ENCODE measurements at regions not wholly inside any gene's neighbourhood (a gene's known extent, or its start where the extent isn't known, plus 50 kb on each side); places are given as distances from the start of the nearest gene placed in this dataset.

DNA sequence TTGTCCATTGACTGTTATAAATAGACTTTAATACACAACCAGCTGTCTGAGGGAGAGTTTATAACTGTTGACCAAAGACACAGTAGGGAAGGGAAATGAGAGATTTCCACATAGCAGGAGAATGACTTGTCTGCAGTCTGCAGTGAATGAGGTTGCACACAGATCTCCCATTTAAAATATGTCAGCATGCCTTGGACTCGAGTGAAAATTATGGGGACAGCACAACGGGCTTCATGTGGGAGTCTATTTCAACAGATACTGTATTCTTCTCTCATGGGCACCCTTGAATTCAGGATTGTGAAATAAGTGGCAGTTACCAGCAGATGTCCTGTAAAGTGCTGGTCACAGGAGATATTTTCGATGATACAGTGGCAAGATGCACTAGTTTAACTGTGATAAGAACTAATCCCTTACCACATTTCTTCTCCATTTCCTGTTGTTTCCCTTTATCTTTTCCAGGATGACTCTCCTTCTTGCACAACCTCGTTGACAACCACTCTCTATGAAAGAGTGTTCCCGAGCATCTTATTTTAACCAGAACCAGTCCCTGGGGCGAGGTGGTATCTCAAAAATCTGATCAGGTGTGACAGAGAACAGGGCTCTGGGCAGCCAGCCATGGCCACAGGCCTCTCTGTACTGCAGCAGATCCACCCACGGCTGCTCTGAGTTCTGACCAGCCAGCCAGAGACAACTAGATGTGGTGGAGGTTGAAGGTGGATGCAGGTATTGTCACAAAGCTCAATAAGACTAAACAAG, 51.5 kb upstream of the MAP3K1 start:
- Mint-ChIP-seq H3K4me3 (no peak overlapping the region), H3K27me3 (peaks cover 2% of the 10 kb centered on the region), H3K27ac (no peak overlapping the region), H3K9me3 (no peaks in the 10 kb centered on the region), H3K4me1 (ENCODE audit: low read depth) (no peaks in the 10 kb centered on the region), H3K36me3 (ENCODE audit: low read depth) (no peaks in the 10 kb centered on the region)
- DNase-seq (no peak), ATAC-seq (no peak)
- ChIA-PET CTCF (no interaction called here), POLR2A (no interaction called here)
- TF ChIP-seq, protein P1, sequence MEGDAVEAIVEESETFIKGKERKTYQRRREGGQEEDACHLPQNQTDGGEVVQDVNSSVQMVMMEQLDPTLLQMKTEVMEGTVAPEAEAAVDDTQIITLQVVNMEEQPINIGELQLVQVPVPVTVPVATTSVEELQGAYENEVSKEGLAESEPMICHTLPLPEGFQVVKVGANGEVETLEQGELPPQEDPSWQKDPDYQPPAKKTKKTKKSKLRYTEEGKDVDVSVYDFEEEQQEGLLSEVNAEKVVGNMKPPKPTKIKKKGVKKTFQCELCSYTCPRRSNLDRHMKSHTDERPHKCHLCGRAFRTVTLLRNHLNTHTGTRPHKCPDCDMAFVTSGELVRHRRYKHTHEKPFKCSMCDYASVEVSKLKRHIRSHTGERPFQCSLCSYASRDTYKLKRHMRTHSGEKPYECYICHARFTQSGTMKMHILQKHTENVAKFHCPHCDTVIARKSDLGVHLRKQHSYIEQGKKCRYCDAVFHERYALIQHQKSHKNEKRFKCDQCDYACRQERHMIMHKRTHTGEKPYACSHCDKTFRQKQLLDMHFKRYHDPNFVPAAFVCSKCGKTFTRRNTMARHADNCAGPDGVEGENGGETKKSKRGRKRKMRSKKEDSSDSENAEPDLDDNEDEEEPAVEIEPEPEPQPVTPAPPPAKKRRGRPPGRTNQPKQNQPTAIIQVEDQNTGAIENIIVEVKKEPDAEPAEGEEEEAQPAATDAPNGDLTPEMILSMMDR (IDR thresholded peaks at IDR 0.05) = no peak
- intact Hi-C loops (cut with micrococcal nuclease) = no loop called here

- no peak overlapping the region for H3K4me3 Mint-ChIP-seq
- TF ChIP-seq, protein P1 (IDR thresholded peaks at IDR 0.05) = no peak
- ATAC-seq (no peak), DNase-seq (no peak)
- no peaks in the 10 kb centered on the region for H3K9me3 Mint-ChIP-seq
- H3K36me3 Mint-ChIP-seq (ENCODE audit: low read depth) = no peaks in the 10 kb centered on the region
- peaks cover 2% of the 10 kb centered on the region for H3K27me3 Mint-ChIP-seq
- intact Hi-C loops (cut with micrococcal nuclease) = no loop called here
- H3K4me1 Mint-ChIP-seq (ENCODE audit: low read depth) = no peaks in the 10 kb centered on the region
- ChIA-PET CTCF (no interaction called here), POLR2A (interaction anchor here (0.6 kb wide), 1 partner anchor 448 kb away, joined by 3 read pairs; no protein-coding TSS in a partner anchor)
- H3K27ac Mint-ChIP-seq = no peak overlapping the region
Measured at GRCh38 chr5:56763182-56763581, 52.2 kb upstream of the MAP3K1 start.

DNA sequence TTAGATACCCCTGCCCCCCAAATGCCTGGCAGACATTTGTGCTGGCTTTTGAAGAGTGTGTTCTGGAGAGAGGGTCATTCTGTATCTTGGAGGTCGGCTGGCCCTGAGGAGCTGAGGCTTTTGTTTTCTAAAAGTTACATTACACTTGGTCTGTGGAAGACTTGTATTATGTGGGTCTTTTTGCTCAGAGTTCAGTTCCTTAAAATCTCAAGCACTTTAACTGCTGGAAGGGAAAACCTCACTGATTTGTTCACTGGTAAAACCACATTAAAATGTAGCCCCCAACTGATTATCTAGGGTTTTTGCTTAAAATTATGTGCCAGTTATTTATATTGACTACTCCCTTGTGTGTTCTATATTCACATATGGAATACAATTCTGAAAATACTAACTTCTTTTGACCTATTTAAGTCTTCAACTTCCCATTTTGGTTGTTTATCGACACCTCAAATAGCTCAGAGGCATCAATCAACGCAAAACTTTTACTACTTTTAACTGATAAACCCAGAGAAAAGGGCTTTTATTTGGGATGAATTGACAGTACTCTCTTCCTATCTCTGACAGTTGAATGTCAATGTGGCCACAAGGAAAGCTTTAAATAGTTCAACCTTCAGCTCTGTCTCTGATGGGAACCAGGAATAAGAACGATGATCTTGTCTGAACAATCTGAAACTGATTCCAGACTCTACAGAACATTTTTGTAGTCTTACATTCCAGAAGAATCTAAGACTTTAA, 54.0 kb upstream of the MAP3K1 start:
- ChIA-PET POLR2A (no interaction called here), CTCF (interaction anchor here (0.7 to 1.1 kb wide), 2 partner anchors 9 to 1129 kb away, joined by 3 read pairs; no protein-coding TSS in a partner anchor)
- ATAC-seq = no peak
- intact Hi-C loops (cut with micrococcal nuclease) = no loop called here
- H3K4me1 Mint-ChIP-seq (ENCODE audit: low read depth) = no peaks in the 10 kb centered on the region
- H3K9me3 Mint-ChIP-seq = no peaks in the 10 kb centered on the region
- H3K36me3 Mint-ChIP-seq (ENCODE audit: low read depth) = no peaks in the 10 kb centered on the region
- H3K27me3 Mint-ChIP-seq = peaks cover 2% of the 10 kb centered on the region
- TF ChIP-seq, protein P1 (IDR thresholded peaks at IDR 0.05) = no peak
- no peak overlapping the region for H3K27ac Mint-ChIP-seq
- no peak overlapping the region for H3K4me3 Mint-ChIP-seq
- DNase-seq = no peak

GRCh38 chr5:56760723-56761122, 54.6 kb upstream of the MAP3K1 start:
- intact Hi-C loops (cut with micrococcal nuclease) = no loop called here
- Mint-ChIP-seq H3K9me3 (no peaks in the 10 kb centered on the region), H3K36me3 (ENCODE audit: low read depth) (no peaks in the 10 kb centered on the region), H3K4me3 (no peak overlapping the region), H3K27me3 (peaks cover 2% of the 10 kb centered on the region), H3K27ac (no peak overlapping the region), H3K4me1 (ENCODE audit: low read depth) (no peaks in the 10 kb centered on the region)
- POLR2A ChIA-PET = no interaction called here
- TF ChIP-seq, protein P1 (IDR thresholded peaks at IDR 0.05) = no peak
- DNase-seq = no peak
- no peak for ATAC-seq
- CTCF ChIA-PET = interaction anchor here (0.7 kb wide), 1 partner anchor 1128 kb away, joined by 3 read pairs; no protein-coding TSS in a partner anchor

Data from activated CD8-positive, alpha-beta T cell treated with anti-CD3 and anti-CD28 coated beads for 36 hours (primary cell).